Urinary bladder (tissue), 3 donors: ENCODE measurements at regions not wholly inside any gene's neighbourhood (a gene's known extent, or its start where the extent isn't known, plus 50 kb on each side); places are given as distances from the start of the nearest gene placed in this dataset.

ENCODE experiments used
- DNase-seq: peaks from one replicate; pipeline ENCODE4 v3.0.0-alpha.2; 2015; ENCODE audit errors: extremely low spot score
- H3K27ac ChIP-seq: one replicate; pipeline ENCODE4 v1.5.1; 2013; ENCODE audit warnings: low read depth, mild to moderate bottlenecking, moderate library complexity
- H3K36me3 ChIP-seq: one replicate; pipeline ENCODE4 v1.6.1; 2013; ENCODE audit warnings: mild to moderate bottlenecking, moderate library complexity; ENCODE audit not compliant: insufficient read depth
- H3K4me1 ChIP-seq: one replicate; pipeline ENCODE4 v1.6.1; 2013; ENCODE audit warnings: mild to moderate bottlenecking, moderate library complexity; ENCODE audit not compliant: insufficient read depth
- H3K4me3 ChIP-seq: one replicate; pipeline ENCODE4 v1.5.1; 2013; ENCODE audit warnings: low read depth, low read length
- WGBS: extraction: QIAGEN DNeasy Blood & Tissue Kit; methylation state at CpG from one replicate; pipeline ENCODE4 v1.1.7; 2013; 5-methylcytosine and 5-hydroxymethylcytosine counted together
- donor health status: healthy with polysubstance abuse.
- donor health status: healthy.

DNA sequence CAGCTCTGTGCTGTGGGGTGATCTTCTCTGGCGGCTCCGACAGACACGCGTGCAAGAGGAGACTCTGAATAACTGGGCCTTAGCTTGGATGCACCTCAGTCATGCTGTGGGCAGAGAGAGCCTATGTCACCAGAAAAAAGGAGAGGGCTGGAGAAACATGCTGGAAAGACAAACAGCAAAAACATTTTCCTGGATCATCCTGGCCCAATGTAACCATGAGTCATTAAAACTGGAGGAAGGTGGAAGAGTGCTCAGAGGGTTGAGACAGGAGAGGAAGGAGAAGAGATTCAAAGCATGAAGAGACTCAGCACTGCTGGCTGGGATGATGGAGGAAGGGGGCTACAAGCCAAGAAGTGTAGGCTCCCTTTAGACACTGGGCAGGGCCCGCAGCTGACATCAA is 292.0 kb downstream of the CDH26 start:
- Histone ChIP-seq H3K4me1 (no peaks in the 10 kb centered on the region), H3K27ac (no peak overlapping the region), H3K4me3 (no peak overlapping the region), H3K36me3 (no peaks in the 10 kb centered on the region)
- WGBS: 92% methylated on average over 5 of the region's 5 CpGs
- DNase-seq: no peak

DNA sequence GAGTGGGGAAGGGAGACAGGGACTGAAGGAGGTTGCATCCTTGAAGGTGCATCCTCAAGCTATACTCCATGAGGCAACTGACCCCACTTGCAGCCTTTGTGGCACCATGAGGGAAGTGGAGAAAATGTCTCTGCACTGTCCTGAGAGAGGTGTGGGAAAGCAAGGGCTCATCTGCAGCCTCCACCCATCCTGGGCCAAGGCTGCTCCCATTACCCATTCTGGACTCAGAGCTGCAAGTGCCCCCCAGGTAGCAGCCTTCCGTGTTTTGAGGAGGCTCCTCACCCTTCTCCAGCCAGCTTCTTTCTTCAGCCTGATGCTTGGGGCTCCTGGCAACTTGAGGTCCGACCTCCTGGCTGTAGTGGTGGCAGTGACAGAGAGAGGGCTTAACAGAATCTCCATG is 294.6 kb downstream of the CDH26 start:
- no peak for DNase-seq
- H3K4me3 ChIP-seq: no peak overlapping the region
- 64% methylated on average over 2 of the region's 2 CpGs for WGBS
- H3K36me3 ChIP-seq: no peaks in the 10 kb centered on the region
- H3K4me1 ChIP-seq: no peaks in the 10 kb centered on the region
- H3K27ac ChIP-seq: no peak overlapping the region

DNA sequence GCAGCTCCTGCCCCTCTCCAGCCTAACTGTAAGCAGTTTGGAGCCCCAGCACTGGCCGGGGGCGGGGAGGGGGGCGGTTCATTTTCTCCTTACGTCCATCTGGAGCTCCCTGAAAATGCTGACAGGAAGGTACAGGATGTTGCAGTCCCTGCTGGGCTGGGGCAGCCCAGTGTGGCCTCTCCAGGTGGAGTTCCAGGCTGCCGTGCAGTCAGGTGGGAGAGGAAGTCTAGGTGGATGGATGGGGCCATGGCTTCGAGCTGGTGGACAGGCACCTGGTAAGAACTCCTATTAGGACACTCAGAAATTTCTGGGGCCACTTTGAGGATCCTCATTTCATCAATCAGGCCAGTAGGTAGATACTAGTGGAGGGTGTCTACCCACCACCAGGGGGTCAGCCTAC is 295.2 kb downstream of the CDH26 start:
- no peak for DNase-seq
- Histone ChIP-seq H3K36me3 (no peaks in the 10 kb centered on the region), H3K4me3 (no peak overlapping the region), H3K4me1 (no peaks in the 10 kb centered on the region), H3K27ac (no peak overlapping the region)
- WGBS: 74% methylated on average over 6 of the region's 6 CpGs

DNA sequence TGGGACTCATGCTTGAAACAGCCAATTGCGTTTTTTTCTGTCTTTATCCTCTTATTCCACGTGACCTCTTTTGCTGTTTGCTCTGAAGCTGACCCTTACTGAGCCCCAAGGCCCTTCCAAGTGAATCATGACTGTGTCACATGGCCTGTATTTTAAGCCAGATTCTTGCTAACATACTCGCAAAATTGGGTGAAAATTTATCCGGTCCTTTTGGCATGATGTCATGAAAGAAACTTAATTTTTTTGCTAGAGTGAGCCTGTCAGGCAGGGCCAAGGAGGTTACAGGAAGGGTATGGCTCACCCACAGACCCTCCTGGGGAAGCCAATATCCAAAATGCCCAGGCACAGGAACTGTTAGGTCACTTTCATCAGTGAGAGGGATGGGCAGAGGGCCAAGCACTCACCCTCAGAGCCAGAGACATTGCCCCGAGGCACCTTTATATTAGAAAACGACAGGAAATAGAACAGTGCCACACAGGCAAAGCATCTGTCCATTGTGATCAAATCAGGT is 296.7 kb downstream of the CDH26 start:
- DNase-seq: no peak
- Histone ChIP-seq H3K36me3 (no peaks in the 10 kb centered on the region), H3K4me3 (no peak overlapping the region), H3K27ac (no peak overlapping the region), H3K4me1 (no peaks in the 10 kb centered on the region)
- WGBS: 44% methylated on average over 6 of the region's 6 CpGs

DNA sequence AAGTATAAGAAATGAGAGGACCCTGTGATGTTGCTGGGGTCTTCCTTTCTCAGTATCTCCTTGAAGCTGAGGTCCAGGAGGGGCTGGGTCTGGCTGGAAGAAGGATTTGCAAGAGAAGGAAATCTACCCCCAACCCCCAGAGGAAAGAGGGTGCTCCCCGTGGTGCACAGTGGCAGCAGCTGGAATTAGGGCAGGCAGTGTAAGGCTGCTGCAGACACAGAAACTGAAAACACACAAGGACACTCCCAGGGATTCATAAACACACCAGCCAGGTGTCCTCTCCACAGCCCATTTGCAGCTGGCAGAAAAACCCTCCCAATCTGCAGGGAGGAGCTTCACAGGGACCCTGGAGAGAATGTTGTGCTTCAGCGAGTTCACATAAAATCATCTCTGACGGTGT is 297.2 kb downstream of the CDH26 start:
- Histone ChIP-seq H3K36me3 (no peaks in the 10 kb centered on the region), H3K27ac (no peak overlapping the region), H3K4me1 (no peaks in the 10 kb centered on the region), H3K4me3 (no peak overlapping the region)
- 31% methylated on average over 3 of the region's 3 CpGs for WGBS
- DNase-seq: no peak

DNA sequence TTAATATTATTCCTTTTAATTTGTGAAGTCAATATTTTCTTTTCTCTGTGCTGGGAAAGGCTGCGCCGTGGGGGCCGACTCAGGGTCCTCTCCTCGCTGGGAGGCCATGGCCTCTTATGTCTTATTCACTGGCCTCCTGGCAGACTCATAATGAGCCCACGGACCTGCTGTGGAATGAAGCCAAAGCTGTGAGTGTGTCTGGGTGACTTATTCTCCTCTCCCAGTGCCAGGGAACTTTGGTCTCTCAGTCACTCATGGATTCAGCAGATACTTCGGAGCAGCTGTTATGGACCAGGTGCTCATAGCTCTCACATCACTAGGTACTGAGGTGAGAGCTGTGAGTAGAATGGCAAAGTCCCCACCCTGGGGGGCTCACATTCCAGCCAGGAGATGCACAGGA is 297.6 kb downstream of the CDH26 start:
- no peak overlapping the region for H3K27ac ChIP-seq
- no peak overlapping the region for H3K4me3 ChIP-seq
- DNase-seq: no peak
- H3K4me1 ChIP-seq: no peaks in the 10 kb centered on the region
- no peaks in the 10 kb centered on the region for H3K36me3 ChIP-seq
- 84% methylated on average over 6 of the region's 6 CpGs for WGBS

DNA sequence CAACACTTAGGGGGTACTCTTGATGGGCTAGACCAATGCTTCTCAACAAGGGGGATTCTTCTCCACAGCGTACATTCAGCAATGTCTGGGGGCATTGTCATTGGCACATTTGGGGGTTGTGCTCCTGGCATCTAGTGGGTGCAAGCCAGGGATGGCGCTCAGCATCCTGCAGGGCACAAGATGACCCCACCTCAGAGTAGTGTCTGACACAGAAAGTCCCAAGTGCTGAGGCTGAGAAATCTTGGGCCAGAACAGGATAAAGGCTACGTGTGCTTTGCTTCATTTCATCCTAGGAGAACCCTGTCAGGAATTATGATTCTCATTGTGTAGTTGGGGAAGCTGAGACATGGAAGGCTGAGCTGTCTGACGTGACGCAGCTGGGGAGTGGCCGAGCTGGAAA is 298.6 kb downstream of the CDH26 start:
- 70% methylated on average over 6 of the region's 6 CpGs for WGBS
- Histone ChIP-seq H3K4me1 (no peaks in the 10 kb centered on the region), H3K27ac (no peak overlapping the region), H3K4me3 (no peak overlapping the region), H3K36me3 (no peaks in the 10 kb centered on the region)
- DNase-seq: no peak

DNA sequence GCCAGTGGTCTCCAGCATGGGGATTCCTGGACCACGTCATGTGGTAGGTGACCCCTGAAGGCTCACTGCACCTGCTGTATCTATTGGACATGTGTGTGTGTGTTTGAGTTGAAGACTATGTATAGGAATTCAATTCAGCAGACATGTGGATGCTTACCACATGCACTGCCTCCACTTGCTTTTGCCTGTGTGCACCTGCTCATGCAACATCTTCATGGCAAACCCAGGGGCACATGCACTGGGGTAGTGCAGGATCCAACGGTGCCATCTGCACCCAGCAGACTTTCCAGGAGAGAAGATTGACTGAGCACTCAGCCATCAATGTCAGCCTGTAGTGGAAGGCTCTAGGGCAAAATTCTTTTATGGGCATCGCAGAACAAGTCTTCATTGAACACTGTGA is 299.4 kb downstream of the CDH26 start:
- H3K27ac ChIP-seq: no peak overlapping the region
- H3K4me1 ChIP-seq: no peaks in the 10 kb centered on the region
- H3K36me3 ChIP-seq: no peaks in the 10 kb centered on the region
- DNase-seq: no peak
- no peak overlapping the region for H3K4me3 ChIP-seq
- 83% methylated on average over 3 of the region's 3 CpGs for WGBS

DNA sequence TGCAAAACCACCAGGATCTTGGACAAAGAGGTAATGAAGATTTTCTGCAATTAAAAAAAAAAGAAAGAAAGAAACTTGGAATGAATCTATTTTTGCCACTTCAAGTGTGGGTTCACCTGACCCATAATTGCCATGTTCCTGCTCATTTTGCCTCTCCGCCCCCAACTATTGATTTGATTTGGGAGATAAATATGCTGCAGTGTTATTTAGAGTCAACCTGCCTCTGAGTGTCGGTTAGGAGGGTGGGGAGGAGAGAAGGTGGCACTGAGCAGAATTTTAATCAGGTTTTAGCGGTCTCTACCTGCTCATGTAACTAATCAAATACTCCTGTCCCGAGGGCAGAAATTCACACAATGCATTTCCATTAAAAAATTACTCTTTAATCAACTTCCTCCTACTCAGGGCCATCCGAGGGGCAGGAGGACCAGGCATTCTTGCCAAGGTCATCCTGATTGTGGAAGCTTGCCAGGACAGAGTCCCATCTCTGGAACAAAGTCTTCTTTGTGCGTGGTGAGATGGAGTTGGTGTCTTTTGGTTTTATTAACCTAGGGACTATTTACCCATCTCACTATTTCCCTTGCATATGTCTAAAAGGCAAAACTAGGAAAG is 300.1 kb downstream of the CDH26 start:
- DNase-seq: no peak
- H3K36me3 ChIP-seq: no peaks in the 10 kb centered on the region
- H3K4me3 ChIP-seq: no peak overlapping the region
- 78% methylated on average over 6 of the region's 6 CpGs for WGBS
- no peaks in the 10 kb centered on the region for H3K4me1 ChIP-seq
- H3K27ac ChIP-seq: no peak overlapping the region

DNA sequence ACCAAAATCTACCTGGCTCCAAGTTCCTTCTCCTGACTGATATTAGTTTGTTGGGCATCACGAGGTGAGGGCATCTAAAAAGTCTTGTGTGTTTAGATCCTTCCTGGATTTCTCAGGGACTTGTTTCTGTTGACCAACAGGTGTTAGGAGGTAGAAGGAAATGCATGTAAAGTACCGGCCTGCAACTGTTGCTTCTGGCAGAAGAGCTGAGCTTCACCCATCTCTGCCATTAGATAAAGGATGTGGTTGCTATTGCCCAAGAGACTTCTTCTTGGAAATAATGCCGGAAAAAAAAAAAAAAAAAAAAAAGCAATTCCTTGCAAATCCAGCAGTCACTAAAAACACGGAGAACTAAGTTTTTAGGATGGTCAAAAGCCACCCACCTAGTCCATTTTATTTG is 303.1 kb downstream of the CDH26 start:
- DNase-seq: no peak

DNA sequence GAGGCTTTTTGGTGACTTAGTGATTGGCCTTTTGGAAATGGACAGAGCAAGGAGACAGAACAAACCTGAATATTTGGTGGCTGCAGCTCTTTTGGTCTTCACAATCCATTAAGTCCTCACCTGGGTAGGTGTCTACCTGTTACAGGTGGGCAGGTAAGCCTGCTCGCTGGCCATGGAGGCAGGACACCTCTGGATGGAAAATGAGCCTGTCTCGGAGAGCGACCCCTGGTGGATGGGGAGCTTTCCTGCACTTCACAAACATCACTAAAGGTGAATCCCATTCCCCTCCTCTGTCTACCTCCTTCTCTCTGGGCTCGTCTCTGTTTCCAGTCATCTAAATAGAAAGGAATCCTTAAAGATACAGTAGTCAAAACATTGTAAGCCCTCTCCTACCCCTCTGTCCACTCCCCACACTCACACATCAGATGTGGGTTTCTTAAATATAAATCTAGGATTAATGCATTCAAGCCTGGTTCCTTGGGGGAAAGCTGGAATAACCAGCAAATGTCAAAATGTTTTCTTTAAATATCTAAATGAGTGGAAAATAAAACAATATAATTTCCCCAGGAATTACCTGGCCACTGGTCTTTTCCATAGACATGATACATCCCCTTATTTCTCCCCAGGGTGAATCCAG is 304.9 kb downstream of the CDH26 start:
- no peaks in the 10 kb centered on the region for H3K36me3 ChIP-seq
- DNase-seq: no peak
- 3% methylated on average over 4 of the region's 4 CpGs for WGBS
- H3K27ac ChIP-seq: no peak overlapping the region
- H3K4me3 ChIP-seq: no peak overlapping the region
- H3K4me1 ChIP-seq: no peaks in the 10 kb centered on the region

More for the DNA sequence above, 303.1 kb downstream of the CDH26 start:
- Histone ChIP-seq H3K4me3 (no peak overlapping the region), H3K27ac (no peak overlapping the region), H3K4me1 (no peaks in the 10 kb centered on the region), H3K36me3 (no peaks in the 10 kb centered on the region)
- WGBS: 59% methylated on average over 4 of the region's 4 CpGs

DNA sequence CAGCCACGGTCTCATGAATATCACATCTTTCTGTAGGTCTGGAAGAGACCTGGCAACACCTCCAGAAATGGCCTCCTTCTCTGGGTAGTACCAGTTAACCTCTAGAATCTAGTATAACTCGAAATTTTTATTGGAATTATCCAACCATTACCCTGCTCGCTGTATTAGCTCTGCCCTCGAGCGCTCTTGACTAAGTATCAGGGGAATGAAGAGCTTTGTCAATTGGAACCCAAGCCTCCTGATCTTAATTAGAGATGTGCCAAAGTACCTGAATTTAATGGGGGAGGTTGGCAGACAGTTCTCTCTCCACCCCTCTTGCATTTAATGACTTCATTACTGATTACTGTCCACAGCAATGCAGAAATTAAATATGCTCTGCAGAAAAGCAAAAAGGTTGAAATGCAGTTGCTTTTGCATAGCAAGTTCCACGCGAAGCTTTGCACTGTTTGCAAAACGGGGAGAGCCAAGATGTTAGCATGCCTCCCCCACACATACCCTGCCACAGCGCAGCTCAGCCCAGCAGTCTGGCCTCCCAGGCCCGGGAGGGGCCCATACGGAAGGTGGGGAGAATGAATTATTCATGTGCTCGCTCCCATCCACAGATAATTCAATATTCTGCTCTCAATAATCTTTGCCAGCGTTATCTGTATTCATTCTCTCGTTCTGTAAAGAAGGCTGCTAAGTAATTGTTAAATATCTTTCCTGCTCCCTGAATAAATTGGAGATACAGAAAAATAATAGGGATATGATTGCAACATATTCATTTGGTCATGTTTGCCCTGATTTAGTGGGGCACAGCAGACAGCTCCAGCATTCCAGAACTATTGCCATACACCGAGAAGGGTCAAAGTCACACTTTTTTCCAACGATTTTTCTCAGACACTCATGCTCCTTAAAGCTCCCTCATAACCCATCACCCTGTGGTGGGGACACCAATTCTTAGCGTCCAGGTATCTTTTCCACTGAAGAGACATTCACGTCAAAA is 305.8 kb downstream of the CDH26 start:
- 66% methylated on average over 18 of the region's 18 CpGs for WGBS
- no peaks in the 10 kb centered on the region for H3K4me1 ChIP-seq
- no peaks in the 10 kb centered on the region for H3K36me3 ChIP-seq
- DNase-seq: no peak
- no peak overlapping the region for H3K27ac ChIP-seq
- H3K4me3 ChIP-seq: no peak overlapping the region

DNA sequence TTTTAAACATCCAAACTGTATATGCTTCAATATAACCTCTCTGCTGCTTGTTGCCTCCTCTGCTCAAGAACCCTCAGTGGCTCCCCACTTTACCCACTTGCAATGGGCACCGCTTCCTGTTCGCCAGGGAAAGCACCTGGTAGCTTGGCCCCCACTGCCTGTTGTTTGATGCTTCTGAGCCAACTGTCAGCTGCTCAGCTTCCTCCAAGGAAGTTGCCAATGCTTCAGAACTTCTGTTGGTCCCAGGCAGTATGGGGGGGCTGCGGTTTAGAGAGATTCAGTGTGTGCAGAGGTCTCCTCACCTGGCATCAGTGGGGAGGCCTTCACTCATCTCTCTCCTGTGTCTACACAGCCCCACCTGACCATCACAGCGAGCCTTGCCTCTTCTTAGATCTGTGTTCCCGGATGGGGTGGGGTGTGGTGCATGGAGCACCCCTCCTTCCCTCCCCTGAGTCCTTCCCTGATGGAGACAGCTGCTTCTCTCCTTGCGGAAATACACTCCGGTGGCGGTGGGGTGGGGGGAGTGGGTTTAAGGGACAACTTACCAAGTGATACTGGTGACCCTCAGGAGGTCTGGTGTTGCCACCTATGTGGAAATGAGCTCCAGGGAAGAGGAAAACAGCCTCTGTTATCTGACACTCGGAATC is 308.1 kb downstream of the CDH26 start:
- Histone ChIP-seq H3K36me3 (no peaks in the 10 kb centered on the region), H3K4me1 (no peaks in the 10 kb centered on the region), H3K27ac (no peak overlapping the region), H3K4me3 (no peak overlapping the region)
- DNase-seq: no peak
- 67% methylated on average over 9 of the region's 9 CpGs for WGBS
